MCF 10A (cell line): ENCODE measurements at regions not wholly inside any gene's neighbourhood (a gene's known extent, or its start where the extent isn't known, plus 50 kb on each side); places are given as distances from the start of the nearest gene placed in this dataset.

Source experiments
- BruUV-seq: library from RNA; stranded (reverse); fragments of 400-500 nt; replicated peaks from 2 replicates; lab custom pipeline; 2021; lab: Mats Ljungman, UMichigan
- CTCF ChIA-PET: fragments of 300-600 bp; sonication (Branson Sonifier 250); formaldehyde crosslinking; extraction: SDS; loops from one replicate; lab custom pipeline; 2021; ENCODE audit warnings: antibody characterized with exemption, inconsistent platforms; lab: Yijun Ruan, JAX
- POLR2A ChIA-PET: fragments of 300-600, 350-650 bp; sonication (Branson Sonifier 250); formaldehyde crosslinking; extraction: SDS; loops from one replicate; lab custom pipeline; 2020; ENCODE audit warnings: antibody characterized with exemption, inconsistent platforms; lab: Yijun Ruan, JAX
- DNase-seq: peaks from one replicate; pipeline ENCODE4 v3.0.0-alpha.2; 2018; ENCODE audit not compliant: unreplicated experiment
- H3K27ac Mint-ChIP-seq: one replicate; pipeline ENCODE4 v1.8.0; 2022; ENCODE audit warnings: mild to moderate bottlenecking, low read depth, mixed read lengths; ENCODE audit not compliant: unreplicated experiment
- H3K27me3 Mint-ChIP-seq: one replicate; pipeline ENCODE4 v1.8.0; 2022; ENCODE audit warnings: mixed read lengths; ENCODE audit not compliant: insufficient read depth, unreplicated experiment
- H3K36me3 Mint-ChIP-seq: one replicate; pipeline ENCODE4 v1.8.0; 2022; ENCODE audit warnings: mild to moderate bottlenecking, moderate library complexity, mixed read lengths; ENCODE audit not compliant: insufficient read depth, unreplicated experiment
- H3K4me1 Mint-ChIP-seq: one replicate; pipeline ENCODE4 v1.8.0; 2022; ENCODE audit warnings: mixed read lengths; ENCODE audit not compliant: insufficient read depth, unreplicated experiment
- H3K4me3 Mint-ChIP-seq: one replicate; pipeline ENCODE4 v1.8.0; 2022; ENCODE audit warnings: mild to moderate bottlenecking, moderate library complexity, mixed read lengths; ENCODE audit not compliant: unreplicated experiment
- H3K9me3 Mint-ChIP-seq: one replicate; pipeline ENCODE4 v1.8.0; 2022; ENCODE audit warnings: mixed read lengths; ENCODE audit not compliant: unreplicated experiment
- intact Hi-C: fragments of 100-400 bp; cut with micrococcal nuclease; formaldehyde crosslinking; loops from 2 replicates; pipeline ENCODE4 v1.14.1; 2022
- TF ChIP-seq, protein P1 (sequence below): fragments of 200-600 bp; IDR thresholded peaks from one replicate; pipeline ENCODE4 v1.8.0; 2022; ENCODE audit warnings: antibody characterized with exemption, mild to moderate bottlenecking; ENCODE audit not compliant: unreplicated experiment

GRCh38 chr5:142225141-142225540, 99.7 kb downstream of the SPRY4 start:
- intact Hi-C loops: no loop called here
- no TSS peak for BruUV-seq
- H3K9me3 Mint-ChIP-seq: no peaks in the 10 kb centered on the region
- peaks cover 14% of the 10 kb centered on the region for H3K27me3 Mint-ChIP-seq
- DNase-seq: no peak
- H3K4me1 Mint-ChIP-seq: no peaks in the 10 kb centered on the region
- H3K4me3 Mint-ChIP-seq: no peak overlapping the region
- TF ChIP-seq, protein P1, sequence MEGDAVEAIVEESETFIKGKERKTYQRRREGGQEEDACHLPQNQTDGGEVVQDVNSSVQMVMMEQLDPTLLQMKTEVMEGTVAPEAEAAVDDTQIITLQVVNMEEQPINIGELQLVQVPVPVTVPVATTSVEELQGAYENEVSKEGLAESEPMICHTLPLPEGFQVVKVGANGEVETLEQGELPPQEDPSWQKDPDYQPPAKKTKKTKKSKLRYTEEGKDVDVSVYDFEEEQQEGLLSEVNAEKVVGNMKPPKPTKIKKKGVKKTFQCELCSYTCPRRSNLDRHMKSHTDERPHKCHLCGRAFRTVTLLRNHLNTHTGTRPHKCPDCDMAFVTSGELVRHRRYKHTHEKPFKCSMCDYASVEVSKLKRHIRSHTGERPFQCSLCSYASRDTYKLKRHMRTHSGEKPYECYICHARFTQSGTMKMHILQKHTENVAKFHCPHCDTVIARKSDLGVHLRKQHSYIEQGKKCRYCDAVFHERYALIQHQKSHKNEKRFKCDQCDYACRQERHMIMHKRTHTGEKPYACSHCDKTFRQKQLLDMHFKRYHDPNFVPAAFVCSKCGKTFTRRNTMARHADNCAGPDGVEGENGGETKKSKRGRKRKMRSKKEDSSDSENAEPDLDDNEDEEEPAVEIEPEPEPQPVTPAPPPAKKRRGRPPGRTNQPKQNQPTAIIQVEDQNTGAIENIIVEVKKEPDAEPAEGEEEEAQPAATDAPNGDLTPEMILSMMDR: no peak
- no peaks in the 10 kb centered on the region for H3K36me3 Mint-ChIP-seq
- CTCF ChIA-PET: interaction anchor here (0.6 to 1.1 kb wide), 3 partner anchors 14 to 324 kb away, joined by 3 to 4 read pairs (median 4); no protein-coding TSS in a partner anchor
- POLR2A ChIA-PET: no interaction called here
- H3K27ac Mint-ChIP-seq: no peak overlapping the region

- CTCF ChIA-PET: interaction anchor here (0.6 to 1.1 kb wide), 3 partner anchors 10 to 1799 kb away, joined by 3 read pairs; no protein-coding TSS in a partner anchor
Observed at GRCh38 chr5:142222866-142223558, 101.8 kb downstream of the SPRY4 start.

DNA sequence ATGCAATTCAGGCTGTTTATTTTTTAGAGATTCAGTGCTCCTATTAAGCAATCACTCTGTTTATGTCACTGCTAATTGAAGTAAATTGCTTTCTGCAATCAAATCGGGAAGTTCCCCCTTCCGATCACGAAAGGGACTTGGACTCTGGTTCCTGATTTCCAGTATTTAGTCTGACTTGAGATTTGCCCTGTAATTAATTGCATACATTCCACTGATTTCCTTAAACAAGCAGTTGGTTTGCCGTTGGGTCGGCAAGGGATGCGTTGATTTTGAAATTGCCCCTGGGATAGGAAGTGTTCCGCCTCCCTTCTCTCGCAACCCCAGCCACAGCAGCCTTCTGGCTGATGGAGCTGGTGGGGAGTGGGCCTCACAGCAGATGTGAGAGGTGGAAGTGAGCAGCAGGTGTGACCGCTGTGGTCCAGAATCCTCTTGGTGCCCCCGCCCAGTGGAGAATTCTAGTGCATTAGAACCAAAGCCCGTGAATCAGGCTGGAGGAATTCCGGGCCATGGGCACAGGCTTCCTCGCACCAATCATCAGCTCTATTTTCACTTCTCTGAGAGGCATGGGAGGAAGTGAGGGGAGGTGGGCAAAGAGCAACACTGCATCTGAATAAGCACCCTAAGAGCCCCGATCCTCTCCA, 102.5 kb downstream of the SPRY4 start:
- Mint-ChIP-seq H3K9me3 (no peaks in the 10 kb centered on the region), H3K36me3 (peaks cover 6% of the 10 kb centered on the region), H3K27me3 (peaks cover 14% of the 10 kb centered on the region), H3K4me3 (no peak overlapping the region), H3K4me1 (no peaks in the 10 kb centered on the region), H3K27ac (no peak overlapping the region)
- TF ChIP-seq, protein P1: no peak
- DNase-seq: peak; percentile 47
- POLR2A ChIA-PET: interaction anchor here (0.6 to 0.8 kb wide), 3 partner anchors 34 to 346 kb away, joined by 3 to 7 read pairs (median 3); no protein-coding TSS in a partner anchor
- no TSS peak for BruUV-seq
- CTCF ChIA-PET: interaction anchor here (0.9 to 1.1 kb wide), 2 partner anchors 11 to 327 kb away, joined by 3 read pairs; no protein-coding TSS in a partner anchor
- intact Hi-C loops: no loop called here

More at GRCh38 chr5:142222866-142223558, 101.8 kb downstream of the SPRY4 start:
- DNase-seq: no peak
- no TSS peak for BruUV-seq
- Mint-ChIP-seq H3K36me3 (peaks cover 6% of the 10 kb centered on the region), H3K4me3 (no peak overlapping the region), H3K27ac (no peak overlapping the region), H3K9me3 (no peaks in the 10 kb centered on the region), H3K4me1 (no peaks in the 10 kb centered on the region), H3K27me3 (peaks cover 14% of the 10 kb centered on the region)
- POLR2A ChIA-PET: interaction anchor here (0.6 to 1.5 kb wide), 8 partner anchors 10 to 346 kb away, joined by 3 to 7 read pairs (median 4); no protein-coding TSS in a partner anchor
- intact Hi-C loops: no loop called here
- TF ChIP-seq, protein P1: no peak
